CD14-positive monocyte (primary cell): ENCODE measurements at regions not wholly inside any gene's neighbourhood (a gene's known extent, or its start where the extent isn't known, plus 50 kb on each side); places are given as distances from the start of the nearest gene placed in this dataset.
A peak's percentile ranks its signal among the peaks of the same experiment; 100 is the strongest.

Source experiments
- DNase-seq, 3 donors: peaks; one replicate each; pipeline ENCODE4 v3.0.0-alpha.2; 2011 to 2022
- H2AFZ ChIP-seq: 2 replicates; pipeline ENCODE4 v1.6.0; 2012; ENCODE audit warnings: mild to moderate bottlenecking, low read depth, low read length, inconsistent platforms; ENCODE audit not compliant: insufficient read depth, poor library complexity, severe bottlenecking
- H3K27ac ChIP-seq, 2 donors: 1 replicate in 1 of 2; 2 replicates in 1 of 2; pipeline ENCODE4 v1.5.1; 2012 to 2013; ENCODE audit warnings: low read length in 2 of 2, control low read depth in 1 of 2, inconsistent platforms in 1 of 2, low read depth in 1 of 2, mild to moderate bottlenecking in 1 of 2
- H3K27me3 ChIP-seq, 2 donors: one replicate each; pipeline versions ENCODE4 v1.6.0 to v1.6.1; 2011 to 2013; ENCODE audit warnings: low read length in 2 of 2; ENCODE audit not compliant: control insufficient read depth in 2 of 2, insufficient read depth in 2 of 2
- H3K36me3 ChIP-seq, 2 donors: replicated peaks in 1 of 2; 1 replicate in 1 of 2; 2 replicates in 1 of 2; pipeline versions ENCODE4 v1.5.1 to v1.6.1; 2012 to 2013; ENCODE audit warnings: low read length in 2 of 2, control low read depth in 1 of 2, inconsistent platforms in 1 of 2, mild to moderate bottlenecking in 1 of 2; ENCODE audit not compliant: insufficient read depth in 2 of 2, control insufficient read depth in 1 of 2
- H3K4me1 ChIP-seq, 2 donors: 1 replicate in 1 of 2; 2 replicates in 1 of 2; pipeline versions ENCODE4 v1.5.1 to v1.6.1; 2012 to 2013; ENCODE audit warnings: low read length in 2 of 2, control low read depth in 1 of 2, inconsistent platforms in 1 of 2, mild to moderate bottlenecking in 1 of 2, moderate library complexity in 1 of 2; ENCODE audit not compliant: insufficient read depth in 2 of 2, control insufficient read depth in 1 of 2
- H3K4me2 ChIP-seq: replicated peaks from 2 replicates; pipeline ENCODE3; 2012; ENCODE audit warnings: low read length, moderate library complexity, mild to moderate bottlenecking; ENCODE audit not compliant: poor library complexity, severe bottlenecking; ENCODE audit errors: extremely low read depth
- H3K4me3 ChIP-seq, 3 experiments: fragments of 200-600 bp in 1 of 3; sonication (generic) in 1 of 3; replicated peaks in 1 of 3; 1 replicate in 2 of 3; 2 replicates in 1 of 3; pipeline ENCODE4 v1.5.1; 2011 to 2013; ENCODE audit warnings: low read length in 3 of 3, mild to moderate bottlenecking in 3 of 3, control low read depth in 2 of 3, low read depth in 2 of 3, inconsistent platforms in 1 of 3, moderate library complexity in 1 of 3
- H3K79me2 ChIP-seq: 2 replicates; pipeline ENCODE4 v1.6.0; 2012; ENCODE audit warnings: mild to moderate bottlenecking, control low read depth, inconsistent platforms, low read length, moderate library complexity; ENCODE audit not compliant: insufficient read depth
- H3K9ac ChIP-seq: 2 replicates; pipeline ENCODE4 v1.6.0; 2017; ENCODE audit warnings: low read length, mild to moderate bottlenecking; ENCODE audit not compliant: insufficient read depth, poor library complexity, severe bottlenecking
- H3K9me3 ChIP-seq, 2 donors: replicated peaks in 1 of 2; 1 replicate in 1 of 2; 2 replicates in 1 of 2; pipeline versions ENCODE4 v1.5.1 to v1.6.1; 2012 to 2013; ENCODE audit warnings: low read length in 2 of 2, control low read depth in 1 of 2; ENCODE audit not compliant: control insufficient read depth in 1 of 2, insufficient read depth in 1 of 2
- H4K20me1 ChIP-seq: 2 replicates; pipeline ENCODE4 v1.6.0; 2012; ENCODE audit warnings: mild to moderate bottlenecking, low read length, control low read depth, moderate library complexity; ENCODE audit not compliant: insufficient read depth
- H3K27ac Mint-ChIP-seq, 7 donors: one replicate each; pipeline ENCODE4 v1.8.0; 2020; ENCODE audit warnings: mild to moderate bottlenecking in 7 of 7, mixed read lengths in 7 of 7, moderate library complexity in 6 of 7, inconsistent platforms in 2 of 7
- H3K27me3 Mint-ChIP-seq, 3 donors: one replicate each; pipeline ENCODE4 v1.8.0; 2021 to 2022; ENCODE audit warnings: low read depth in 3 of 3, mild to moderate bottlenecking in 3 of 3, mixed read lengths in 3 of 3, moderate library complexity in 3 of 3, inconsistent platforms in 1 of 3
- H3K36me3 Mint-ChIP-seq, 2 donors: one replicate each; pipeline ENCODE4 v1.8.0; 2020; ENCODE audit warnings: mixed read lengths in 2 of 2, inconsistent platforms in 1 of 2, mild to moderate bottlenecking in 1 of 2
- H3K4me1 Mint-ChIP-seq: one replicate; pipeline ENCODE4 v1.8.0; 2020; ENCODE audit warnings: mild to moderate bottlenecking, mixed read lengths
- H3K4me3 Mint-ChIP-seq, 2 donors: one replicate each; pipeline ENCODE4 v1.8.0; 2020; ENCODE audit warnings: mild to moderate bottlenecking in 2 of 2, mixed read lengths in 2 of 2, moderate library complexity in 1 of 2
- H3K9me3 Mint-ChIP-seq, 7 donors: one replicate each; pipeline ENCODE4 v1.8.0; 2020 to 2022; ENCODE audit warnings: mixed read lengths in 7 of 7, mild to moderate bottlenecking in 6 of 7, moderate library complexity in 6 of 7, inconsistent platforms in 2 of 7
- CTCF ChIP-seq: fragments of 200-600 bp; IDR thresholded peaks from one replicate; pipeline ENCODE4 v1.8.0; 2022; ENCODE audit warnings: antibody characterized with exemption, mild to moderate bottlenecking
- WGBS: methylation state at CpG from one replicate; pipeline ENCODE4 v1.1.5; 2013; ENCODE audit warnings: missing lambda C conversion rate; ENCODE audit not compliant: insufficient coverage; 5-methylcytosine and 5-hydroxymethylcytosine counted together
- intact Hi-C, 2 donors: fragments of 100-400 bp; cut with micrococcal nuclease; formaldehyde crosslinking; loops; one replicate each; pipeline versions ENCODE4 v1.15.0 to v1.15.1; 2023

GRCh38 chr3:154791611-154792010, 288.5 kb upstream of the MME start:
- Histone ChIP-seq H3K27me3 (no peaks in the 10 kb centered on the region), H3K9me3 (no peaks in the 10 kb centered on the region), H3K9ac (no peak overlapping the region), H3K4me1 (peaks cover 21 to 30% of the 10 kb centered on the region in 2 donors), H3K27ac (no peak overlapping the region), H3K36me3 (no peaks in the 10 kb centered on the region), H3K4me3 (no peak overlapping the region), H3K4me2 (no peak overlapping the region), H3K79me2 (no peaks in the 10 kb centered on the region), H2AFZ (no peak overlapping the region), H4K20me1 (no peaks in the 10 kb centered on the region)
- Mint-ChIP-seq H3K27ac (no peak overlapping the region), H3K4me1 (peaks cover 30% of the 10 kb centered on the region), H3K4me3 (no peak overlapping the region), H3K9me3 (peaks cover 0 to 2% (median 0%) of the 10 kb centered on the region in 7 donors), H3K27me3 (no peaks in the 10 kb centered on the region), H3K36me3 (no peaks in the 10 kb centered on the region)
- DNase-seq, result no peak
- intact Hi-C loops, result no loop called here
- no peak for TF ChIP-seq CTCF

- H3K9me3 Mint-ChIP-seq, result peaks cover 0 to 2% (median 0%) of the 10 kb centered on the region in 7 donors
- no peak for TF ChIP-seq CTCF
- Histone ChIP-seq H3K36me3 (no peaks in the 10 kb centered on the region), H3K4me2 (no peak overlapping the region), H2AFZ (no peak overlapping the region), H3K79me2 (no peaks in the 10 kb centered on the region), H3K27me3 (no peaks in the 10 kb centered on the region), H4K20me1 (no peaks in the 10 kb centered on the region), H3K4me3 (no peak overlapping the region), H3K9me3 (no peaks in the 10 kb centered on the region), H3K27ac (peak overlapping the region in 1 of 2 donors; percentile 26), H3K4me1 (peaks cover 26 to 32% of the 10 kb centered on the region in 2 donors), H3K9ac (no peak overlapping the region)
- H3K27ac Mint-ChIP-seq, result peak overlapping the region in 2 of 7 donors; percentile 51 to 66
- H3K4me1 Mint-ChIP-seq, result peaks cover 36% of the 10 kb centered on the region
- intact Hi-C loops, result no loop called here
- DNase-seq, result peak in 1 of 3 donors; percentile 26
- H3K4me3 Mint-ChIP-seq, result no peak overlapping the region
- no CpG with 5 or more reads among the region's 1 CpG for WGBS
- no peaks in the 10 kb centered on the region for H3K36me3 Mint-ChIP-seq
- H3K27me3 Mint-ChIP-seq, result no peaks in the 10 kb centered on the region
Observed at GRCh38 chr3:154786724-154787123, 293.4 kb upstream of the MME start.
